GM12892 (cell line): ENCODE measurements at regions not wholly inside any gene's neighbourhood (a gene's known extent, or its start where the extent isn't known, plus 50 kb on each side); places are given as distances from the start of the nearest gene placed in this dataset.
"Not testable (repeated sequence)": the region's sequence is repeated elsewhere in the genome, so short reads cannot be mapped to it uniquely, and the experiment has no call there.

Source experiments
- POLR2A ChIP-seq: IDR thresholded peaks from 2 replicates; pipeline ENCODE4 v1.6.1; 2011; ENCODE audit warnings: low read depth, low read length, control low read depth
- TAF1 ChIP-seq: IDR thresholded peaks from 2 replicates; pipeline ENCODE4 v1.6.1; 2011; ENCODE audit warnings: low read depth, mild to moderate bottlenecking, control low read depth, low read length, borderline replicate concordance

GRCh38 chr7:68728720-68729119 lies 869.6 kb upstream of the AUTS2 start:
- not testable (repeated sequence) for TF ChIP-seq POLR2A, TAF1
